Heart left ventricle (tissue), 16 donors: ENCODE measurements at regions not wholly inside any gene's neighbourhood (a gene's known extent, or its start where the extent isn't known, plus 50 kb on each side); places are given as distances from the start of the nearest gene placed in this dataset.

Source experiments
- ATAC-seq, 4 donors: fragments of 200-7000 bp; cut with Tn5 transposase; one replicate each; pipeline ENCODE4 v1.9.1; 2020 to 2022; ENCODE audit warnings: moderate library complexity in 4 of 4, mild to moderate bottlenecking in 3 of 4, moderate number of reproducible peaks in 1 of 4
- DNase-seq, 5 donors: peaks; one replicate each; pipeline ENCODE4 v3.0.0-alpha.2; 2020
- H3K27ac ChIP-seq, 12 donors: fragments of 200-600 bp; sonication (generic) in 4 of 12; one replicate each; pipeline versions ENCODE4 v1.5.0 to v1.8.0; 2016 to 2022; ENCODE audit warnings: mild to moderate bottlenecking in 2 of 12
- H3K27me3 ChIP-seq, 9 donors: fragments of 200-600 bp; sonication (generic) in 2 of 9; one replicate each; pipeline versions ENCODE4 v1.5.1 to v1.8.0; 2016 to 2022; ENCODE audit warnings: mild to moderate bottlenecking in 3 of 9
- H3K36me3 ChIP-seq, 9 donors: fragments of 200-600 bp; sonication (generic) in 2 of 9; one replicate each; pipeline versions ENCODE4 v1.5.0 to v1.8.0; 2018 to 2022; ENCODE audit warnings: mild to moderate bottlenecking in 2 of 9
- H3K4me1 ChIP-seq, 12 donors: fragments of 200-600 bp; sonication (generic) in 4 of 12; one replicate each; pipeline versions ENCODE4 v1.5.0 to v1.8.0; 2016 to 2022; ENCODE audit warnings: mild to moderate bottlenecking in 3 of 12
- H3K4me3 ChIP-seq, 12 donors: fragments of 200-600 bp; sonication (generic) in 4 of 12; one replicate each; pipeline versions ENCODE4 v1.5.0 to v1.8.0; 2017 to 2022; ENCODE audit warnings: mild to moderate bottlenecking in 9 of 12, moderate library complexity in 4 of 12
- H3K9me3 ChIP-seq, 12 donors: fragments of 200-600 bp; sonication (generic) in 4 of 12; one replicate each; pipeline versions ENCODE4 v1.5.0 to v1.8.0; 2016 to 2022; ENCODE audit warnings: mild to moderate bottlenecking in 1 of 12
- CTCF ChIP-seq, 12 donors: fragments of 200-600 bp; sonication (generic) in 4 of 12; IDR thresholded peaks; one replicate each; pipeline versions ENCODE4 v1.5.0 to v1.8.0; 2018 to 2022; ENCODE audit warnings: antibody characterized with exemption in 12 of 12, mild to moderate bottlenecking in 5 of 12
- POLR2A ChIP-seq, 2 donors: fragments of 450-650 bp; IDR thresholded peaks; one replicate each; pipeline ENCODE4 v1.6.1; 2017; ENCODE audit warnings: antibody characterized with exemption in 2 of 2, mild to moderate bottlenecking in 2 of 2, moderate library complexity in 2 of 2
- WGBS, 4 donors: extraction: QIAGEN DNeasy Blood & Tissue Kit in 2 of 4; methylation state at CpG; one replicate each; pipeline versions ENCODE4 v1.1.5 to v1.1.7; 2013 to 2018; 5-methylcytosine and 5-hydroxymethylcytosine counted together
- intact Hi-C, 10 donors: fragments of 100-400 bp; cut with DNase I; formaldehyde crosslinking; loops; one replicate each; pipeline versions ENCODE4 v1.11.1 to v1.14.2; 2022
- donor health status: ischemic (EF 13 %, LVEDD 7.1; RV severe dilation, severe dysfunction).
- donor health status: healthy with polysubstance abuse.
- donor health status: DM: no; HTN: yes; CAD: no.
- donor health status: DM: no; HTN: no; CAD: no.
- donor health status: ischemic (EF 25% LVEDD 6.9; RV normal size, moderate dysfunction).
- donor health status: ischemic (EF 25% LVEDD 5.7; RV mildly dilated, moderate dysfunction).
- donor health status: healthy.
- donor health status: DM: yes; HTN: yes; CAD: no.
- donor health status: ischemic (EF 35%, LVEDD 5.7; RV mildly dilated, moderate dysfunction).
- donor health status: nonischemic (EF 11% LVEDD 7.7; RV severe dilation, severe dysfunction).
- donor health status: DM: yes; HTN: yes; CAD: no.
- donor health status: PGD.
- donor health status: ischemic (EF 29% LVEDD 5.4; RV normal size, mild dysfunction).
- donor health status: nonischemic (EF 23%, LVEDD 6.1; RV moderate dilation, normal function).

- whole genome bisulfite sequencing, 4 donors = 84 to 91% (median 84%) methylated on average over 8 of the region's 8 CpGs
- intact Hi-C loops = no loop called here
Measured at GRCh38 chr5:30690931-30691330, 502.6 kb upstream of the CDH6 start.

GRCh38 chr5:30687461-30687860, 506.0 kb upstream of the CDH6 start:
- ATAC-seq (no peak), DNase-seq (no peak)
- WGBS, 4 donors = 82 to 86% (median 85%) methylated on average over 5 of the region's 5 CpGs
- no peak overlapping the region for H3K27ac ChIP-seq
- H3K4me1 ChIP-seq = no peaks in the 10 kb centered on the region
- no peak overlapping the region for H3K4me3 ChIP-seq
- H3K36me3 ChIP-seq = no peaks in the 10 kb centered on the region
- TF ChIP-seq POLR2A (IDR thresholded peaks at IDR 0.05) (no peak), CTCF (IDR thresholded peaks at IDR 0.05) (no peak)
- intact Hi-C loops = no loop called here
- H3K9me3 ChIP-seq = peaks cover 0 to 5% (median 0%) of the 10 kb centered on the region in 12 donors
- H3K27me3 ChIP-seq = no peaks in the 10 kb centered on the region

More at GRCh38 chr5:30690931-30691330, 502.6 kb upstream of the CDH6 start:
- Histone ChIP-seq H3K4me3 (no peak overlapping the region), H3K4me1 (no peaks in the 10 kb centered on the region), H3K36me3 (no peaks in the 10 kb centered on the region), H3K9me3 (peaks cover 0 to 5% (median 0%) of the 10 kb centered on the region in 12 donors), H3K27ac (no peak overlapping the region), H3K27me3 (no peaks in the 10 kb centered on the region)
- DNase-seq (no peak), ATAC-seq (no peak)
- TF ChIP-seq POLR2A (IDR thresholded peaks at IDR 0.05) (no peak), CTCF (IDR thresholded peaks at IDR 0.05) (no peak)

- intact Hi-C loops = no loop called here
- WGBS, 4 donors = 58 to 70% (median 68%) methylated on average over 2 of the region's 2 CpGs
- TF ChIP-seq POLR2A (IDR thresholded peaks at IDR 0.05) (no peak), CTCF (IDR thresholded peaks at IDR 0.05) (no peak)
Measured at GRCh38 chr5:30686530-30686929, 507.0 kb upstream of the CDH6 start.

GRCh38 chr5:30676223-30676840, 517.2 kb upstream of the CDH6 start:
- intact Hi-C loops = no loop called here

More at GRCh38 chr5:30686530-30686929, 507.0 kb upstream of the CDH6 start:
- no peak for DNase-seq
- Histone ChIP-seq H3K27ac (no peak overlapping the region), H3K9me3 (no peaks in the 10 kb centered on the region), H3K4me1 (no peaks in the 10 kb centered on the region), H3K36me3 (no peaks in the 10 kb centered on the region), H3K27me3 (no peaks in the 10 kb centered on the region), H3K4me3 (no peak overlapping the region)
- ATAC-seq = no peak

More at GRCh38 chr5:30676223-30676840, 517.2 kb upstream of the CDH6 start:
- Histone ChIP-seq H3K27me3 (no peaks in the 10 kb centered on the region), H3K27ac (no peak overlapping the region), H3K4me3 (no peak overlapping the region), H3K36me3 (no peaks in the 10 kb centered on the region), H3K4me1 (no peaks in the 10 kb centered on the region), H3K9me3 (peaks cover 0 to 27% (median 7%) of the 10 kb centered on the region in 12 donors)
- 51 to 63% (median 56%) methylated on average over 1 of the region's 1 CpG for WGBS, 4 donors
- TF ChIP-seq POLR2A (IDR thresholded peaks at IDR 0.05) = no peak
- no peak for TF ChIP-seq CTCF (IDR thresholded peaks at IDR 0.05)
- no peak for DNase-seq
- ATAC-seq = no peak
